IPS-NIHi11 (cell line): ENCODE measurements at regions not wholly inside any gene's neighbourhood (a gene's known extent, or its start where the extent isn't known, plus 50 kb on each side); places are given as distances from the start of the nearest gene placed in this dataset.
A peak's percentile ranks its signal among the peaks of the same experiment; 100 is the strongest.

Source experiments
- DNase-seq: peaks from one replicate; pipeline ENCODE4 v3.0.0; 2012; ENCODE audit warnings: mixed read lengths, low spot score

DNA sequence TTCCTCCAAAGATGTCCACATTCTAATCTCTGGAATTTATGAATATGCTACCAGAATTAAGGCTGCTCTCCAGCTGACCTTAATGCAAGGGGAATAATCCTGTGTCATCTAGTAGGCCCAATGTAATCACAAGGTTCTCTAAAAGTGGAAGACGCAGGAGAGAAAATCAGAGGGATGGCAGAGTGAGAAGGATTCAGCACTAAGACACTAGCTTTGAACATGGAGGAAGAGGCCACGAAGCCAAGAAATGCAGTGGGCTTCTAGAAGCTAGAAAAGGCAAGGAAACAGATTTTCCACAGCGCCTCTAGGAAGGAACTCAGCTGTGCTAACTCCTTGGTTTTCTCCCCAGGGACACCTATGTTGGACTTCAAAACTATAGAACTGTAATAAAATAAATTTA, 240.7 kb upstream of the TRAM1L1 start:
- no peak for DNase-seq

DNA sequence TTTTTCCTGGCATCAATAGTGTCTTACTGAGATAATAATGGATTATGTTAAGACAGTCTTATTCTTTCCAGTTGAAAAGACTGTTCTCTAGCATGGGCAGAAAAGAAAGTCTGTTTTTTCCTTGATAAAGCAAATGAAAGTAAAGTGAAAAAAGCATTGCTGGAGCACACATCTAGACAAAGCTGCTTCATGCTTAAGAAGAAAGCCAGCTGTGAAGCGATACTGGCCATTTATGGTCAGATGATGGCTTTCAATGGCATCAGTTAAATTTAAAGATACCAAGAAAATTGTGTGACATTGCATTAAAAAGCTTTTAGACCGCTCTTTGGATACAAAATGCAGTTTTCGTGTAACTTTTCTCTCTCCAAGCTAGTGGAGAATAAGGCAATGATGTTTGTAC, 242.1 kb upstream of the TRAM1L1 start:
- DNase-seq: no peak

DNA sequence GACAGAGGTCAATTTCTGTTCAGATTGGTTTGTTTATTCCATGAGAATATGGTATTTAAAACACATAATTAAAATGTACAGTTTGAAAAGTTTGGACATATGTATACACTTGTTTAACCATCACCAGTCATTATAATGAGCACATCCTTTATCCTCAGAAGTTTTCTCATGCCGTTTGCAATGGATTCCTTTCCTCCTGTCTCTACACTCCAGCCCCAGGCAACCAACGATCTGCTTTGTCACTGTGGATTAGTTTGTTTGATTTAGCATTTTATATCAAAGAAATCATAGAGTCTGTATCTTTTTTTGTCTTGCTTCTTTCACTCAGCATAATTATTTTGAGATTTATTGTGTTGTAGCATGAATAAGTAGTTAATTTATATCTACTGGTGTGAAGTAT, 243.0 kb upstream of the TRAM1L1 start:
- DNase-seq: no peak

DNA sequence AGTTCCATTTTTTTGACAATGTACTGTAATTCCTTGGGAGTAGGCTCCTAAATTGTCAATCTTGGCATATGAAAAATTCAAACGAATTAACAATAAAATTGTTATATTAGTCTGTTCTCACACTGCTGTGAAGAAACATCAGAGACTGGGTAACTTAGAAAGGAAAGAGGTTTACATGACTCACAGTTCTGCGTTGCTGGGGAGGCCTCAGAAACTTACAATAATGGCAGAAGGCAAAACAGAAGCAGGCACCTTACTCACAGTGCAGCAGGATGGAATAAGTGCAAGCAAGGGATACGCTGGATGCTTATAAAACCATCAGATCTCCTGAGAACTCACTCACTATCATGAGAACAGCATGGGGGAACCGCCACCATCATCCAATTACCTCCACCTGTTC, 246.4 kb upstream of the TRAM1L1 start:
- DNase-seq: no peak

DNA sequence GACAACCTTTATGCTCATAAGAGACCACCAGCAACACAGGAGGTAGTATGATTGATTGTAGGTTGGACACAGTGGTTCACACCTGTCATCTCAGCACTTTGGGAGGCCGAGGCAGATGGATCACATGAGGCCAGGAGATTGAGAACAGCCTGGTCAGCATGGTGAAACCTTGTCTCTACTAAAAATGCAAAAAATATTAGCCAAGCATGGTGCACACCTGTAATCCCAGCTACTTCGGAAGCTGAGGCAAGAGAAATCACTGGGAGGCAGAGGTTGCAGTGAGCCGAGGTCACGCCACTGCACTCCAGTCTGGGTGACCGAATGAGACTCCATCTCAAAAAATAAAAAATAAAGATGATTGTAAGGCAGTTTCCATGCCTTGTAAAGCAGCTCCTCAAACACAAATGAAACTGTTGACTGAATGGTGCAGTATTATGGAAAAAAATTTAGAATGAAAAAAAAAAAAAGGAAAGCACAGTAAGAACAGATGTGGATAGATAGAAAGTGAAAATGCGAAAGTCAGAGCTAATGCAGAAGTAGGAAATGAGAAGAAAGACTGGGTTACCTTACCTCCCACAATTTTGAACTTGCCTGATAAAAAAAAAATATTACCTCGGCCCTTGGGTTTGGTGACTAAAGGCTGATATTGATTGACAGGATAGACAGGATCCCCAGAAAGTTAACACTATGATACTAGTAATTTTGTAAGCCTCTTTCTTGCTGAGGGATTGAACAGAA, 249.2 kb upstream of the TRAM1L1 start:
- no peak for DNase-seq

DNA sequence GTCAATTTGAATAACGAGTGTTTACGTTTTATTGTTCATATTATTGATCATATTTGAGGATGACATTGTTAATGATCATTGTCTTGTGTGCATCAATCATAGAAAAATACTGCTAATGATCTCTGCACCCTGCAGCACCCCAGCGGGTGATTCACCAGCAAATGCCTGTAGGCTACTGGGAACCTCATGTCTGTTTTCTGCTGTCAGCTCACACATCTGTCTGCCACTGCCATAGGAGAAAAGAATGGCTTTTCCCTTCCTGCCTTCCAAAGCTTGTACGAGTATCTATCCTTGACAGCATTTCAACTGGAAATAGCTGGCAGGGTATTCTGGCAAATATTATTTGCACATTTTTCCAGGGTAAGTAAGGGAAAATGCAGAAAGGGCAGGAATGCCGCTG, 272.1 kb upstream of the TRAM1L1 start:
- DNase-seq: no peak

DNA sequence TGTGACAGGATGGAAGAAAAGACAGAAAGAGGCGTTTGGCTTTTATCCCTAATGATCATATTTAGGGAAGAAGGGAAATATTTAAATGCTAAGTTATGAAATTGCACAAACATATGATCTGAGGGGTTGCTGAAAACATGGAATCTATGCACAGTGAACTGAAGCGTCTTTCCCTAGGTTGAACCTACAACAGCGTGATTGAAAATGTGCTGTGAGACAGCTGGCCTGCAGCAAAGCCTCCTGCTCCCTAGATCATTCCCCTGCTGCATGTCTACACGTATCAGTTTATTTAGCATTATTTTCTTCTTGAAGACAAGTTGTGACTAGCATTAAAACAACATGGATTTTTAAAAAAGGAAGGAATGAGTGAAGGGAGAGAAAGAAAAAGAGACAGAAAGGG, 272.5 kb upstream of the TRAM1L1 start:
- no peak for DNase-seq

DNA sequence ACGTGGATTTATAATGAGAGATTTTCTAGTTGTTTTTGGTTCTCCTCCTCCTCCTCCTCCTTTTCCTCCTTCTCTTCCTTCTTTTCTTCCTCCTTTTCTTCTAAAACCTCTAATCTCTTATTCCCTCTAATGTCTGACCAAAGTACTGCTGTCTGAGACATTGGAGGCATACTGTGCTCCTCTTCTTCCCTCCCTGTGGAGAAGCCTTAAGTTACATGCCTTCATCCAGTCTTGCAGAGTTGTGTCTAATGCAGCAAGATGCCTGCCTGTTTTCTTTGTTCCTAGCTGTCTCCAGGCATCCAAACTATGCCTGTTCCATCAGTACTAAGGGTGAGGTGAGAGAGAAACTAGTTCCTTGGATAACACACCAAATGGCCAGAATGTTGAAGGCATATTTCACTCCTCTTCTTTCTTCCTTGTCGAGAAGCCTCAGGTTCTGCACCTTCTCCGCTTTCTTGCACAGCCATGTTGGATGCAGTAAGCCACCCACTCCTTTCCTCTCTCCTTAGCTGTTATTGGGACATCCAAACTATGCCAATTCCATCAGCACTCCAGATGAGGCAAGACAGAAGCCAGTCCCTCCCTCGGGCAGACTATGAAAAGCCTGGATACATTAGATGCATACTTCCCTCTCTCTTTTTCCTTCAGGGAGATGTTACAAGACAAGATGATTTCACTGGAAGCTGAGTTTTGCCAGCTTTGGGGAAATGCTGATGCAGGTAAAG, 285.7 kb upstream of the TRAM1L1 start:
- no peak for DNase-seq

DNA sequence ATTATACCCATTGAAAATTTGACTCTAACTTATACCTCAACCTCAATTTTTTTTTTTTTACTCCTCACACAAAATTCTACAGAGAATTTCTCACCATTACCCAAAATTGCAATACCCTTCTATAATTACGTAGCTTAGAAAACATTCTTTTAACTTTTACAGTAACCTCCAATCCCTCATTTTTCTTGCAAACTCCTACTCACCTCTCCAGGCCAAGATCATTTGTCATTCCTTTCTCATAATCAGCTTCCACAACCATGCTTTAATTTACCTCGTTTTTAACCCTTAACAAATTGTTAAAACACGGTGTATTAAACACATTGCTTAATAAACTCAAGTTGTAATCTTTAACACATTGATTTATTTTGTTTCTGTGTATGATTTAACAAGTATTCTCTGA, 289.7 kb upstream of the TRAM1L1 start:
- no peak for DNase-seq

DNA sequence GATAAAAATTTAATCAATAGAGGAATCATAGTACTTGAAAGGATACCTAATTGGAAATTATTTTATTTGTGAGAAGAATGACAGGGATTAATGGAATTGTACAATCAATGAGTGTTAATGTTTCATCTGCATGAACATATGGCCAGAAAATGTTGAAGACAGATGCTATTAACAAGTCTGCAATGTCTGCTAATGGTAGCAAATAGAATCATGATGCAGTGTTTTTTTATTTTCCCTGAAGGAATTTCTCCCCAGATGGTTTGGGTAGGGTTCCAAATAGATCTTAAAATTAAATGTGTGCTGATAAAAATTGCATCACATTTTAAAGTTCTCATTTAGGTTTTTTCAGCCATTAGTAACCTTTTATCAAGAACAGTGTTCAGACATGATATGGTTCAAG, 291.3 kb upstream of the TRAM1L1 start:
- DNase-seq: no peak

DNA sequence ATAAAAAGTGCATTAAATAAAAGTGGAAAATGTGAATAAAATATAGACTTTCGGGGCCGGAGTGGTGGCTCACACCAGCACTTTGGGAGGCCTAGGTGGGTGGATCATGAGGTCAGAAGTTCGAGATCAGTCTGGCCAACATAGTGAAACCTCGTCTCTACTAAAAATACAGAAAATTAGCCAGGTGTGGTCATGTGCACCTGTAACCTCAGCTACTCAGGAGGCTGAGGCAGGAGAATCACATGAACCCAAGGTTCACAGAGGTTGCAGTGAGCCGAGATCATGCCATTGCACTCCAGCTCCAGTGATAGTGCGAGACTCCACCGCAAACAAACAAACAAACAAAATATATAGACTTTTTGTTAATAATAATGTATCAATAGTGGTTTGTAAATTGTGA, 293.6 kb upstream of the TRAM1L1 start:
- no peak for DNase-seq

DNA sequence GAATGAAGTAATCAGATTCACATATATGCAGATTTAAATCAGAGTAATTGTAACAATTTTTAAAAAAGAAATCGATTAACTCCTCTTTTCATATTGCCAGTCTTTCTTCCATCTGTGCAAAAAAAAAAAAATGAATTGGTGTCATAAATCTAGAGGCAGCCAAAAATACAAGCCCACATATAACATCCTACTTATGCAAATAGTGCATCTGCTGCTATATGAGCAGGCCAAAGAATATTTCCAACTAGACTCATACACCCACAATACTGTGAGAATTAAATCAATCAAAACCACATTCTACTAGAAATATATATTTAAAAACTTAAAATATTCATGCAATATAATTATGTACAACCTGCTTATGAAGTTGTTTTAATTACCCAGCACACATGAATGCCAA, 298.1 kb upstream of the TRAM1L1 start:
- DNase-seq: no peak

DNA sequence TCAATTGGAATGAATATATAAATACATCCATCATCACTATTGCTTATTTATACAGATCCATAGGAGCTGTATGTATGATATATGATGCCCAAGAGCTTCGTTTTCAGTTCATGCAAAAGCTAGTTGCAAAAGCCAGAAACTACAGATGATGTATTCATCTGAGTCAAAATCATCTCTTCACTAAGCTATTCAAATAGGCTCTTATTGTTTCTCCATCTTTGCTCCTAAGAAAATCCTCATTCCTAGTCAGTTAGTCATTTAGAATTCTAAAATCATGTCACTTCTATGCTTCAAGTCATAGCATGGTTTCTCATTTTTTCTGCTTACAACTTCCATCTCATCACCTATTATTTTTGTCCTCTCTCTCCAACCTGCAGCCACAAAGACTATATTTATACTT, 300.1 kb upstream of the TRAM1L1 start:
- no peak for DNase-seq

DNA sequence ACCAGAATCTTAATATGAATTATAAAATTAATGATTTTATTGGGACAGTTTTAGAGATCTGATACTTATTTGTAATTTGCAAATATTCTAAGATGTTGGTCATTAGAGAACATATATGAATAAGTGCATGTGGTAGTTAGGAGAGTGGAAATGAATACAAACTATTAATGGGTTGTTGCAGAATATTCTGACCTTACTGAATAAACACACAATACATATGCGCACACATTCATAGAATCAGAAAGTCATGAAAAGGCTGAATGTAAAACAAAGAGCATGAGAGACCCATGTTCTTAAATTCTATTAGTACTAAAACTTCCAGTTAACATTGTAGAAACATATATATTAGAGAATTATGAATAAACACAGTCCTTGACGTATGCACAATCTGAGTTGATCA, 301.7 kb upstream of the TRAM1L1 start:
- DNase-seq: no peak

DNA sequence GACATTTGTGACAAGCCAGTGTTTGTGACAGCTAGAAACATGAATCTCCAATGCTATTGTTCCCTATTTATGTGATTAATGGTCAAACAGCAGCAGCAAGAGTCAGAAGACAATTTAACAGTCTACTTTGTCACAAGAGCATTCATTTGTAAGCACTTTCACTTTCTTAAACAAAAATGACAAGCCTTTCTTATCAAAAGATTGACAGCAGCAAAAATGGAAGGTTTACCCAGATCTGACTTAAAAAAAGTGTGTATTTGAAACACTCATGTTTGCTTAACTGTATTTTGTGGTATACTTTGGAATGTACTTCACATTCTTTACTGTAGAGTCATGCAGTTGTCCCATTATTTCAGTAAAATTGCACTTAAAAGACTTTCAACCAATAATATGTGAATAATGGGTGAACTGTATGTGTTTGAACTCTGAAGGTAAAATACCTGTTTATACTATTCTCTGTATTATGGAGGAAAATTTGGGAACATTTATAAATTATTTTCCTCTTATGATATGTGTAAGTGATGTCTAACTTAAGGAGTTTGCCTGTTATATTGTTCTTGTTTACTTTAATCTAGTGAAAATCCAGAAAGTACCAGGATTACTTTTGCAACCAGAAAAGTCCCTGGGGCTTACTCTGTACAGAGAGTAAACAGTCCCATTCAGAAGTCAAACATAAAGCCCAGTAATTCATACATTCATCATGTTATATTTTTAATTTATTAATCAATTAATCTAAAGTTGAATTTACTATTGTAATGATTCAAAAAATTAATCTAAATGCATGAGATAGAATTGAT, 314.9 kb upstream of the TRAM1L1 start:
- no peak for DNase-seq

DNA sequence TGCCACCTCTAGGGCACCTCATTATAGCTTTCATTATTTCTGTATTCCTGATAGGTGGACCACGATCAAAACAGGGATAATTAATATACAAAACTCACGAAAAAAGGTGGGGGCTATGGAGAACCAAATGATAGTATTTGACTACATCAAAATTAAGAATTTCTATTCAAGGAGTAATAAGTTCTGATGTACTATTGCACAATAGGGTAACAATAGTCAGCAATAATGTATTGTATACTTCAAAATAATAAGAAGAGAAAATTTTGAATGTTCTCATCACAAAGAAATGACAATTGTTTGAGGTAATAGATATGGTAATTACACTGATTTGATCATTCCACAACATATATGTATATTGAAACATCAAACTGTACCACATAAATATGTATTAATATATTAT, 327.3 kb upstream of the TRAM1L1 start:
- no peak for DNase-seq

DNA sequence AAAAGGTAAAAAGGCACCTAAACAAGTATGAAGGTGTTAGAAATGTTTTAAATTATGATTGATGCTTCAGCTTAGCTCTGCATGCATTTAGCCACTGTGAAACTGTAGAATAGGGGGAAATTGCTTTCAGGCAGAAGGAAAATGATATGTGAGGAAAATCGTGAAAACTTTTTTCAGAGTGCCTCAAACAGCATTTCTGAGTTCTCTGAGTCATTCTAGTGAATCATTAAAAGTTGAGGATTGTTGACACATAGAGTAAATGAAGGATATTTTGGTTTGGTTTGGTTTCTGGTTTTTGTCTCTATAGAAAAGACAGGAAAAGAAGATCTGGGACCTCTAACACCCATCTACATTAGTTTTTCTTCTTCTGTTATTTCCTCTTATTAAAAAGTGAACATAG, 332.5 kb upstream of the TRAM1L1 start:
- DNase-seq: no peak

DNA sequence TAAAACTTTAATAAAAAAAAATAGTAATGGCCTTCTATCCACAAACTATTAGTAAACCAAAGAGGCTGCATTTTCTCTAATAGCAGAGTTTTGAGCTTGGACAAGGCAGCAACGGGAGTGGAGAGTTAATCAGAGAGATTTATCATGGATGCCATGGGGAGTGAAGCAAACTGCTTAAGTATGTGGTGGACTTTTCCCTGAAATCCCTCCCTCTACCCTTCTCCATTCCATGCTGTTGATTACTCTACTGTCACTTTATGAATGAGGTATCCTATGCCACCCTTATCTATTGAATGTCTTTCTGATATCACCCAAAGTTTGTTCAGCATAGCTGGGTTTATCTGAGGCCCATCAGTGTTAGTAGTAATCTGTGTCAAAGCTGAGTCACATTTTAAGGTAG, 335.6 kb upstream of the TRAM1L1 start:
- no peak for DNase-seq

DNA sequence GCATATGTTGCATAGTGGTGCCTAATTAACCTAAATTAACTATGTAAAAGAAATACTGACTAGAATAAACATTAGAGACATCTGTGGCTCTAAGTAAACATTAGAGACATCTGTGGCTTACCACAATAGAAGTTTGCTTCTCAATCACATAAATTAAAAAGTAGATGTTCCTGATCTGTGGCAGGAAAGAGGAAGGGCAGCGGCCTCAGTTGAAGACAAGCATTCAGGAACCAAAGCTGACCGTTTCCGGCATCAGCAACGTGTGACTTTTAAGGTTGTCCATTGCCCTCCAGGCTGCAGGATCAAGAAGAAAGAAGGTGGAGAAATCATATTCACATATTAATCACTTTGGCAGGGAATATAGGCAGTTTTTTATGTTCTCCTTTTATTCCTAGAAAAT, 336.3 kb upstream of the TRAM1L1 start:
- no peak for DNase-seq

DNA sequence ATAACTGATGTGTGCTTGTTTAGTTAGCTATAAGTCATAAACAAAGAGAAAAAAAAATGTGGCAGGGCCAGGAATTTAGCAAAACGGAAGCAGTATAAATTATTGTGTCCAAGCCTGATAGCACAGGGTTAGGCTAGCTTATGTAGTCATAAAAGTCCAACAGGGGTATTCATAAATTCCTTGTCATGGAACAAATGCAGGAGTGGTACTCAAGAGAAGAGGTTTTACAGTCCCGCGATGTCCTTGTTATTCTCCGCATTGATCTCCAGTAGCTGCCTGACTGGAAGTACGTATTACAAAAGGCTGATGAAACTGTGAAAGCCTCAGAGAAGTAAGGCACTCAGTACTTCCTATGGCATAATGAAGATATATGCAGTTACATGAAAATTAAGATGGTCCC, 336.9 kb upstream of the TRAM1L1 start:
- DNase-seq: no peak

DNA sequence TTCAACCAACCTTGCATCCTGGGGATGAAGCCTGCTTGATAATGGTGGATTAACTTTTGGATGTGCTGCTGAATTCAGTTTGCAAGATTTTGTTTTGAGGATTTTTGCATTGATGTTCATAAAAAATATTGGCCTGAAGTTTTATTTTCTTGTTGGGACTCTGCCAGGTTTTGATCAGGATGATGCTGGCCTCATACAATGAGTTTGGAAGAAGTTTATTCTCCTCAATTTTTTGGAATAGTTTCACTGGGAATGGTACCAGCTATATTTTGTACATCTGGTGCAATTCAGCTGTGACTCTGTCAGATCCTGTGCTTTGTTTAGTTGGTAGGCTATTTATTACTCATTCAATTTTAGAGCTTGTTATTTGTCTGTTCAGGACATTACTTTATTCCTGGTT, 340.3 kb upstream of the TRAM1L1 start:
- DNase-seq: no peak

DNA sequence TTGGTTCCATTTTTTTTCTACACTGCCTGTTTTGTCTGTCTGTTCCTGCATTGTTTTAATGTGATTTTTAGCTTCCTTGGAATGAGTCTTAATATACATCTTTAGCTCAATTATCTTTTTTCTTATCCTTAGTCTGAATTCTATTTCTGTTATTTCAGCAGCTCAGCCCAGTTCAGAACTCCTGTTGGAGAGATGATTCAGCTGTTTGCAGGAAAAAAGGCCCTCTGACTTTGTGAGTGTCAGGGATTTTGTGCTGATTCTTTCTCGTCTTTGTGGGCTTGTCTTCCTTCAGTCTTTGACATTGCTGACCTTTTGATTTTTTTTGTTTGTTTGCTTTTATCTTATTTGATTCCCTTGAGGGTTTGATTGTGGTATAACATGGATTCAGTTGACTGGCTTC, 343.2 kb upstream of the TRAM1L1 start:
- no peak for DNase-seq

DNA sequence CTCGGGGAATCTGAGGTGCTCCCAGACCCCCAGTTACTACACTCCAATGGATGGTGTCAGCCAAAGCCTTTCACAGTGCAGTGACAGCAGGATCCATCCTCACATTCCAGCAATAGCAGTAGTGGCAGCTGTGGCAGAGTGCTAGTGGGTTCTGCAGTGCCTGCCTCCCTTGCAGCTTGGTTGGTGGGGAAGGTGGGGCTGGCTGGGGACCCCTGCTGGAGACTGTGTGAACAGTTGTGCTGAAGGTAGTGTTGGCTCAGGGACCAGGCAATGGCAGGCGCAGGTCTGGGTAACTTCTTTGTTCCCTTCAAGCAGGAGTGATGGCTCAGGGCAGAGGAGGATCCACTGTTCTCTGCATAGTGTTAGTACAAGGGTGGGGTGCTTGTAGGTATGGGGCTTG, 343.7 kb upstream of the TRAM1L1 start:
- DNase-seq: peak; percentile 14
